ENCODE measurements at regions not wholly inside any gene's neighbourhood (a gene's known extent, or its start where the extent isn't known, plus 50 kb on each side); places are given as distances from the start of the nearest gene placed in this dataset.

DNA sequence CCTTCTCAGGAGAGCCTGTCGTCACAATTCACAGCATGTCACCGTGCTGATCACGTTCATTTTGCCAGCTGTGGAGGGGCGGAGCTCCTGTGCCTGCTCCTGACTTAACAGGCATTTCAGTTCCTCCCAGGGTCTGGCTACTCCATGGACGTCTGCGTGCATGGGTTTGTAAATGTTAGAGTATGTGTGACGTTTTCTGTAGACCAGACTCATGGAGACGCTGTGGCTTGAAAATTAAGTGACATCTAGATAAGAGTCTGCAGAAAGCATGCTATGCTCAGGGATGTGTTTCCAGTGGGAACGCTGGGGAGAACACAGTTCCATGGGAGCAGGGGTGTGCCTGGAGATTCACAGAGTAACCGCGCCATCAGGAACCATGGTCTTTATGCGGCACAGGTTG lies 804.0 kb downstream of the TBC1D22A start:
- no TSS peak for BruUV-seq (replicated peaks)
- Histone ChIP-seq H4K20me1 (ENCODE audit: insufficient read depth) (no peaks in the 10 kb centered on the region), H3K27me3 (ENCODE audit: insufficient read depth, low read length) (no peaks in the 10 kb centered on the region), H3K4me3 (replicated peaks in 1 of 2; ENCODE audit: low read depth in 1 of 2, low read length in 2 of 2) (no peak overlapping the region), H3K79me2 (ENCODE audit: insufficient read depth, low read length) (no peaks in the 10 kb centered on the region), H2AFZ (ENCODE audit: low read depth, low read length, poor library complexity, severe bottlenecking) (no peak overlapping the region), H3K36me3 (ENCODE audit: control insufficient read depth in 1 of 2, insufficient read depth in 2 of 2, low read length in 2 of 2) (no peaks in the 10 kb centered on the region), H3K9me3 (ENCODE audit: control insufficient read depth in 1 of 2, insufficient read depth in 1 of 2, low read depth in 1 of 2, low read length in 2 of 2) (no peaks in the 10 kb centered on the region), H3K9ac (ENCODE audit: low read length) (no peak overlapping the region), H3K4me1 (ENCODE audit: control insufficient read depth in 1 of 2, insufficient read depth in 2 of 2, low read length in 2 of 2) (no peaks in the 10 kb centered on the region), H3K4me2 (ENCODE audit: low read length) (no peak overlapping the region), H3K27ac (ENCODE audit: low read depth, low read length) (no peak overlapping the region), H3K9me2 (ENCODE audit: insufficient read depth) (no peaks in the 10 kb centered on the region)
- ChIA-PET RAD21 (ENCODE audit: low non-redundant PET in 1 of 2, low total read pairs in 2 of 2, uncharacterized antibody in 2 of 2, unreplicated experiment in 2 of 2) (no interaction called here), CTCF (no interaction called here), POLR2A (no interaction called here)
- TF ChIP-seq CEBPB (IDR thresholded peaks at IDR 0.05; ENCODE audit: low read depth) (no peak), POLR2AphosphoS5 (IDR thresholded peaks at IDR 0.05; ENCODE audit: low read depth, low read length) (no peak)
- intact Hi-C loops (cut with micrococcal nuclease): no loop called here
- ATAC-seq (no peak), DNase-seq (ENCODE audit: low read depth, low spot score) (no peak)

DNA sequence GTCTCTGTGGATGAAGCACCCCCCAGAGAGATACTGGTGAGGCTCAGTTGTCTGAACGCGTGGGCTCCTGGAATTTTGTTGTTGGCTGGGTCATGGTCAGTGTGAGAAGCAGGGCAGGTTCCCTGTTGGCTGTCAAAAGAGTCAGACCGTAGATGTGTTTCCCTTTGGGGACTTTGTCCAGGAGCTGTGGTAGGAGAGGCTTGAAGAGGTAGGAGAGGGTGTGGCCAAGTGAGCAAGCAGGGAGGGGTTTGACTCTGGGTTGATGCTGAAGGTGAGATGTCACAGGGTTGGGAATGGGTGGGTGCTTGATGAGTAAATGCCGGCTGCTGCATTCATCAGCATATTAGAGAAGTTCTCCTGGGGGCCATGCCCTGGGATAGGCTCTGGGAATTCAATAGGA lies 803.2 kb downstream of the TBC1D22A start:
- Histone ChIP-seq H3K9me3 (ENCODE audit: control insufficient read depth in 1 of 2, insufficient read depth in 1 of 2, low read depth in 1 of 2, low read length in 2 of 2) (no peaks in the 10 kb centered on the region), H3K79me2 (ENCODE audit: insufficient read depth, low read length) (no peaks in the 10 kb centered on the region), H3K4me2 (ENCODE audit: low read length) (no peak overlapping the region), H3K27me3 (ENCODE audit: insufficient read depth, low read length) (no peaks in the 10 kb centered on the region), H3K27ac (ENCODE audit: low read depth, low read length) (no peak overlapping the region), H2AFZ (ENCODE audit: low read depth, low read length, poor library complexity, severe bottlenecking) (no peak overlapping the region), H3K4me3 (replicated peaks in 1 of 2; ENCODE audit: low read depth in 1 of 2, low read length in 2 of 2) (no peak overlapping the region), H3K4me1 (ENCODE audit: control insufficient read depth in 1 of 2, insufficient read depth in 2 of 2, low read length in 2 of 2) (no peaks in the 10 kb centered on the region), H4K20me1 (ENCODE audit: insufficient read depth) (no peaks in the 10 kb centered on the region), H3K36me3 (ENCODE audit: control insufficient read depth in 1 of 2, insufficient read depth in 2 of 2, low read length in 2 of 2) (no peaks in the 10 kb centered on the region), H3K9ac (ENCODE audit: low read length) (no peak overlapping the region), H3K9me2 (ENCODE audit: insufficient read depth) (no peaks in the 10 kb centered on the region)
- CTCF ChIA-PET: no interaction called here
- DNase-seq (ENCODE audit: low read depth, low spot score) (no peak), ATAC-seq (no peak)
- BruUV-seq (replicated peaks): no TSS peak
- RAD21 ChIA-PET (ENCODE audit: low non-redundant PET in 1 of 2, low total read pairs in 2 of 2, uncharacterized antibody in 2 of 2, unreplicated experiment in 2 of 2): no interaction called here
- TF ChIP-seq, protein P1, sequence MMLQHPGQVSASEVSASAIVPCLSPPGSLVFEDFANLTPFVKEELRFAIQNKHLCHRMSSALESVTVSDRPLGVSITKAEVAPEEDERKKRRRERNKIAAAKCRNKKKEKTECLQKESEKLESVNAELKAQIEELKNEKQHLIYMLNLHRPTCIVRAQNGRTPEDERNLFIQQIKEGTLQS (IDR thresholded peaks at IDR 0.05): no peak
- TF ChIP-seq, protein P2, sequence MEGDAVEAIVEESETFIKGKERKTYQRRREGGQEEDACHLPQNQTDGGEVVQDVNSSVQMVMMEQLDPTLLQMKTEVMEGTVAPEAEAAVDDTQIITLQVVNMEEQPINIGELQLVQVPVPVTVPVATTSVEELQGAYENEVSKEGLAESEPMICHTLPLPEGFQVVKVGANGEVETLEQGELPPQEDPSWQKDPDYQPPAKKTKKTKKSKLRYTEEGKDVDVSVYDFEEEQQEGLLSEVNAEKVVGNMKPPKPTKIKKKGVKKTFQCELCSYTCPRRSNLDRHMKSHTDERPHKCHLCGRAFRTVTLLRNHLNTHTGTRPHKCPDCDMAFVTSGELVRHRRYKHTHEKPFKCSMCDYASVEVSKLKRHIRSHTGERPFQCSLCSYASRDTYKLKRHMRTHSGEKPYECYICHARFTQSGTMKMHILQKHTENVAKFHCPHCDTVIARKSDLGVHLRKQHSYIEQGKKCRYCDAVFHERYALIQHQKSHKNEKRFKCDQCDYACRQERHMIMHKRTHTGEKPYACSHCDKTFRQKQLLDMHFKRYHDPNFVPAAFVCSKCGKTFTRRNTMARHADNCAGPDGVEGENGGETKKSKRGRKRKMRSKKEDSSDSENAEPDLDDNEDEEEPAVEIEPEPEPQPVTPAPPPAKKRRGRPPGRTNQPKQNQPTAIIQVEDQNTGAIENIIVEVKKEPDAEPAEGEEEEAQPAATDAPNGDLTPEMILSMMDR (IDR thresholded peaks at IDR 0.05 in 2 of 3, conservative IDR thresholded peaks at IDR 0.05 in 1 of 3; ENCODE audit: borderline replicate concordance in 1 of 3, insufficient read depth in 1 of 3, low read depth in 2 of 3, low read length in 2 of 3): no peak
- TF ChIP-seq POLR2A (IDR thresholded peaks at IDR 0.05; ENCODE audit: borderline replicate concordance, extremely low read depth, insufficient read depth, insufficient read length): no peak
- TF ChIP-seq POLR2AphosphoS5 (IDR thresholded peaks at IDR 0.05; ENCODE audit: low read depth, low read length): no peak
- TF ChIP-seq FOSL1 (IDR thresholded peaks at IDR 0.05; ENCODE audit: low read depth): no peak
- no peak for TF ChIP-seq CBX3 (IDR thresholded peaks at IDR 0.05; ENCODE audit: low read depth)
- TF ChIP-seq SIN3A (IDR thresholded peaks at IDR 0.05; ENCODE audit: low read depth): no peak
- POLR2A ChIA-PET: no interaction called here
- intact Hi-C loops (cut with micrococcal nuclease): no loop called here
